Coronary artery (tissue), 2 donors: ENCODE measurements at regions not wholly inside any gene's neighbourhood (a gene's known extent, or its start where the extent isn't known, plus 50 kb on each side); places are given as distances from the start of the nearest gene placed in this dataset.

Experiments used
- DNase-seq: peaks from one replicate; pipeline ENCODE4 v3.0.0-alpha.2; 2017; ENCODE audit warnings: low spot score
- H3K27ac ChIP-seq, 2 donors: fragments of 200-600 bp; sonication (generic); one replicate each; pipeline ENCODE4 v1.5.1; 2016 to 2019
- H3K4me3 ChIP-seq: fragments of 200-600 bp; sonication (generic); 2 replicates; pipeline ENCODE4 v1.5.1; 2016; ENCODE audit warnings: mild to moderate bottlenecking, moderate library complexity
- TF ChIP-seq, protein P1 (sequence below): fragments of 200-600 bp; sonication (generic); IDR thresholded peaks from one replicate; pipeline ENCODE4 v1.5.1; 2019; ENCODE audit warnings: antibody characterized with exemption

DNA sequence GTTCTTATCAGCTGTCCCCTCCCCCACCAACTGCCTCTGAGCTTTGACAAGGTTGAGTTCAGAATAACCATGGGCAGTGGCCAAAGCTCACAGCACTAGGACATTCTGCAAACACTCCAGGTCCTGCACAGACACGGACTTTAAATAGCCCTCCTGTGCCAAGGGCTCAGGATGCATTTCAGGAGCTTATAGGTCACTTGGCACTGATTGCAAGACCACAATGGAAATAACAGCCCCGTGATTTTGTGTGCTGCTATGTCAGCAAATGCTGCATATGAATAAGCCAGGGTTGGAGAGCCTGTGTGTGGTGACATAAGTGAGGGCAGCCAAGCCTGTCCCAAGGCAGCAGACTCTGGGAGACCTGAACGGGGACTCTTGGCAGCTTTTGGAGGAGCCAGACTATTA lies 150.7 kb downstream of the DMRT2 start:
- TF ChIP-seq, protein P1, sequence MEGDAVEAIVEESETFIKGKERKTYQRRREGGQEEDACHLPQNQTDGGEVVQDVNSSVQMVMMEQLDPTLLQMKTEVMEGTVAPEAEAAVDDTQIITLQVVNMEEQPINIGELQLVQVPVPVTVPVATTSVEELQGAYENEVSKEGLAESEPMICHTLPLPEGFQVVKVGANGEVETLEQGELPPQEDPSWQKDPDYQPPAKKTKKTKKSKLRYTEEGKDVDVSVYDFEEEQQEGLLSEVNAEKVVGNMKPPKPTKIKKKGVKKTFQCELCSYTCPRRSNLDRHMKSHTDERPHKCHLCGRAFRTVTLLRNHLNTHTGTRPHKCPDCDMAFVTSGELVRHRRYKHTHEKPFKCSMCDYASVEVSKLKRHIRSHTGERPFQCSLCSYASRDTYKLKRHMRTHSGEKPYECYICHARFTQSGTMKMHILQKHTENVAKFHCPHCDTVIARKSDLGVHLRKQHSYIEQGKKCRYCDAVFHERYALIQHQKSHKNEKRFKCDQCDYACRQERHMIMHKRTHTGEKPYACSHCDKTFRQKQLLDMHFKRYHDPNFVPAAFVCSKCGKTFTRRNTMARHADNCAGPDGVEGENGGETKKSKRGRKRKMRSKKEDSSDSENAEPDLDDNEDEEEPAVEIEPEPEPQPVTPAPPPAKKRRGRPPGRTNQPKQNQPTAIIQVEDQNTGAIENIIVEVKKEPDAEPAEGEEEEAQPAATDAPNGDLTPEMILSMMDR, result no peak
- Histone ChIP-seq H3K4me3 (no peak overlapping the region), H3K27ac (no peak overlapping the region)
- no peak for DNase-seq

DNA sequence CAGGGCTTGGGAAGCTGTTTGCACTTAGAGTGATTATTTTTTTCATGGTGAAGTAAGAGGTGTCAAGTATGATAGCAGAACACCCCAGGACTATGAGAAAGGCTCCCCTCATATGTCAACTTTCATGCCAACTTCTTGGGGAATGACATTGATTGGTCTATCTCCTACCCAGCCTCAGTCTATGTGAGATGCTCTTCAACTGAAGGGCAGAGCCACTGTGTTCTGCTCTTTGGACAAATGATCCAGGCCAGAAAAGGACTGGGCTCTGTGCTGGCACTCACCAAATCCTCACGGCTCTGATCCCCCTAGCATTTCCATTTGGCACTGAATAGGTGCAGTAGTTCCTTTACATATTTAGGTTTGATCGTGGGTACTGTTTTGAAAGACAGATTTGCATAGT lies 151.1 kb downstream of the DMRT2 start:
- TF ChIP-seq, protein P1, result no peak
- DNase-seq, result no peak
- H3K27ac ChIP-seq, result no peak overlapping the region
- H3K4me3 ChIP-seq, result no peak overlapping the region

DNA sequence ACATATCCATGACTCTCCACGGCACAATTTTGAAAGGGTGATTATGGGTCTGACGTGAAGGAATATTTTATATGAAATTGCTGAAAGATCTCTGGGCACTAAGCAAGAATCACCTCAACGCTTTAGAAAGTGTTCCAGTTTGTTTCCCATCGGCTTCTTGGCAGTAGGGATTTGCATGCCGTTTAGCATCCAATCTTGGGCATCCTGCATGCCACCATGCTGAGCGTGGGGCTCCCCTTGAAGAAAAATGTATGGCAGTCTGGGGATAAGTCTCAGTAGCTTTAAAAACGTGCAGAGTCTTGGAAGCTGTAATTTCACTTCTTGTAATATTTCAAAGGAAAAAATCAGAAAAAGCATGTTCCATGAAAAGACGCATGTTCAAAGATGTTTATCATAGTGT lies 151.7 kb downstream of the DMRT2 start:
- TF ChIP-seq, protein P1, result no peak
- no peak for DNase-seq
- H3K4me3 ChIP-seq, result no peak overlapping the region
- no peak overlapping the region for H3K27ac ChIP-seq

DNA sequence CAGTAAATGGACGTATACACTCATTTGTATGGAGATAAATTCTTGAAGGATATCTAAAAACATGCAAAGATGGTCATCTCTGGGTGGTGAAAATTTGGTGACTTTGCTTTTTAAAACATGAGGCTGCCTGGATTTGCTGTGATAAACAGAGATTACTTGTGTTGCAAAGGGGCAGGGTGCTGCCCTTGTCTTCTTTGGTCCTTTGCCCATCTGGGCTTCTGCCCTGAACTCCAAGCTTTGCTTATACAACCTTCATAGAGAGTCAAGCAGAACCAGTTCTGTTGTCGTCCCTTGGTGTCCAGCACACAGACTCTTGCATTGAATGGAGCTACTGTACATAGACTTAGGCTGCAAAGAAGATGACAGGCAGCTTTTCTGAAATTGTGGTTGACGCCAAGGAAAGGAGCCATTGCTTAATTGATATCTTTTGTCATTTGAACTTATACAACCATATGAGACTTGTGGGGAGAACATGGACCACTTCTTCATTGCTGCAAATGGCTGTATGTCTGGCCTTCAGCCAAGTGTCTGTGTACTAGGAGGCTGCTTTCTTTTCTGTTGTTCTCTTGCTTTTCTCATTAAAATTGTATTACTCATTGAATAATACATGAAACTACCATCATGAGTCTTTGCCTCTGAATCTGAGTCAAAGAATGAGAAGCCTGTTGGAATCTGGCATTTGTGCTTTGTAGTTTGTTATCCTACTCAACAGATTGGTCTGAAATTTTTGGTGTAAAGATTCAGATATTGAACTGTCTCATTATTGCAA lies 152.5 kb downstream of the DMRT2 start:
- TF ChIP-seq, protein P1, result no peak
- Histone ChIP-seq H3K4me3 (no peak overlapping the region), H3K27ac (no peak overlapping the region)
- DNase-seq, result no peak

DNA sequence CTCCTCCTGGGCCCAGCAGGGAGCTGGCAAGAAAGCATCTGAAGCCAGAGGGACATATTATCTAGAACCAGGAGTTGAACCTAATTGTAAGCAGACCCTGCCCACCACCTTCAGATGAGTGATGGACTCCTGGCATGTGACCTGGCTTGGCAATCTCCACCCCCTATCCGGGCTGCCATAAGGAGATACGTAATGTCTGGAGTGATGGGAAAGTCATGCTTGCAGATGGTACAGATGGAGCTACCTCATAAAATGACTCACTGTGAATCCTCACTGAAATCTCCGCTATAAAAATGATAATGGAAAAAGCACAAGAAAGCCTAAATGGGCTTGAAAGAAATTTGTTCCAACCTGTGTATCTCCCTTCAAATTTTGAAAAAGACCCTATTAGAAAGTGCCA lies 157.5 kb downstream of the DMRT2 start:
- TF ChIP-seq, protein P1, result no peak
- H3K4me3 ChIP-seq, result no peak overlapping the region
- H3K27ac ChIP-seq, result no peak overlapping the region
- no peak for DNase-seq

DNA sequence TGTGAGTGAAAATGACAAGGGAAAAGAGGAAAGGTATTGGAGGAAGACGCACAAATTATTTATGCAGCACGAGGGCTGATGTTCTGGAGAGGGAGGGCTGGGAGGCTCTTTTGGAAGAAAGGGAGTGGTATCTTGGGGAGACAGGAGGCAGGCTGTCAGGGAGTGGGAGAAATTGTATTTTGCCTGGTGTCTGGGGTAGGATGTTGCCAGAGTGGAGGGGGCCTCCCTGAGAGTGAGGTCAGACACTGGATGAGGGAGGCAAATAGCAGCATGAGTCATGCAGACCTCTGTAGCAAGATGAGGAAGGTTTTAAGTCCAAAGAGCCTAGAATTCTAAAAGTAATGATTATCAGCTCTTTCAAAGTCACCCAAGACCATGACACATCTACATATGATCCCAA lies 158.0 kb downstream of the DMRT2 start:
- Histone ChIP-seq H3K4me3 (no peak overlapping the region), H3K27ac (no peak overlapping the region)
- no peak for DNase-seq
- TF ChIP-seq, protein P1, result no peak

DNA sequence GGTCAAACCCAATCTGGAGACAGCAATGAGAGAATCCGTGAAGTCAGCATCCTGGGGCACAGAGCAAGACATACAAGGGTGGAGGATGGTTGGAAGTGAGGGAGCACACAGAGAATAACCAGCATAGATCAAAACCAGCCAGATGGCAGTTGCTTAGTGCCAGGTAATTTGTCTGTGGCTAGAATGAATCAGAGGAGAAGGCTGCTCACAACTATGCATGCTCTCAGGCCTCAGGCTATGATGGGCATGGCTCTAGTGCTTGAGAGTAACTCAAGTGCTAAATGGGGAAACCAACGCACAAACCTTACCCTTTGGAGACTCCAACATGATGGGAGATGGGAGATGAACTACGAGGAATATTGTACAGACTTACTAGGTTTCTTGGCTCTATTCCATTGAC lies 160.8 kb downstream of the DMRT2 start:
- TF ChIP-seq, protein P1, result no peak
- Histone ChIP-seq H3K4me3 (no peak overlapping the region), H3K27ac (no peak overlapping the region)
- no peak for DNase-seq
